ENCODE measurements at regions not wholly inside any gene's neighbourhood (a gene's known extent, or its start where the extent isn't known, plus 50 kb on each side); places are given as distances from the start of the nearest gene placed in this dataset.
"Not testable (repeated sequence)": the region's sequence is repeated elsewhere in the genome, so short reads cannot be mapped to it uniquely, and the experiment has no call there.

DNA sequence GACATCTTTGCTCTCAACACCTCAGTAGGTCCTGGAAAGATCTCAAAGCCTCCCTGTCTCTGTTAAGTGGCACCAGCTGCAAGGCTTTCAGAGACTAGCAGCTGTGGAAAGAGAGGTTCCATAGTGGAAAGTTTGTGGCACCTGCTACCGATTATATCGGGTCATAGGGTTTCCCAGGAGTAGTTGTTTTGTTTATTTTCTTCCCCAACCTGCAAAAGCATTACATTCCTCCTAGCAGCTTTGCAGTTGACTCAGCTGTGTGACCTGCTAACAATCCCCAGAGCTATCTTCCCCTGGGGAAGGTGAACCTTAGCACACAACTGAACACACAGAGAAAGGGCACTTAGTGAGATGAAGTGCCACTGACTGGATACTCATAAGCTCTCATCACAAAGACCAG lies 598.9 kb upstream of the GRM7 start:
- DNase-seq (ENCODE audit: low read depth in 2 of 2): no peak

DNA sequence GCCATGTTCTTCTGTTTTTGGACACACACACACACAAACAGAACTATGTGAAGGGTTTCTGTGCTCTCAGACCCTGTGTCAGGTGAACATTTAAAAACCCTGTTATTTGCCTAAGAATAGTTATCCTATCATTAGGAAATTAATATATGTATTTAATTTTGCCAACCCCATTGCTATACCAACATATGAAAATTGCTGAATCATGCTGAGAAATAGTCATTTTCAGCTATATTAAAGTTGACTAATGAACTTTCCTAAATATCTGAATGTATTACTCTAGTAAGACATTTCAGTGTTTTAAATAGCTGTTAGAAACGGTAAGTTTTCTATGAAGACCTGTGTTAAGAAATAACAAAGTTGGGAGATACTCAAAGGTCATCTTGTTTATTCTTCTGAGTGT lies 596.9 kb upstream of the GRM7 start:
- no peak for DNase-seq (ENCODE audit: low read depth in 2 of 2)

DNA sequence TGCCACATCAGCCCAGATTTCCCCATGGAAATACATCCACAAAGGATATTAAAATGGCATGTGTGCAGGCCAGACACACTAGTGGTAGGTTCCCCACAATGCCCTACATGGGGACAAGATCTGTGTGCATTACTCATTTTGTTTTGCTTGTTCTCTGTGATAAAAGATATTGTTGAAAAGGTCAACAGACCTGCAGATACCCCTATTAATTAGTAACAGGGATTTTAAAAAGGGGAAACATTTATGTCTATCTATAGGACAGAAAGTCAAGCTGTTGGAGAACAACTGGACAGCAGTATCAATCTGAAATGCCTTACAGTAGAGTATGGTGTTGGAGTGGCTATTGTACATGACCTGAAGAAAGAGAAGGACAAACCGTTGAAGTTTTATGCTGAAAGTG lies 596.0 kb upstream of the GRM7 start:
- no peak for DNase-seq (ENCODE audit: low read depth in 2 of 2)

DNA sequence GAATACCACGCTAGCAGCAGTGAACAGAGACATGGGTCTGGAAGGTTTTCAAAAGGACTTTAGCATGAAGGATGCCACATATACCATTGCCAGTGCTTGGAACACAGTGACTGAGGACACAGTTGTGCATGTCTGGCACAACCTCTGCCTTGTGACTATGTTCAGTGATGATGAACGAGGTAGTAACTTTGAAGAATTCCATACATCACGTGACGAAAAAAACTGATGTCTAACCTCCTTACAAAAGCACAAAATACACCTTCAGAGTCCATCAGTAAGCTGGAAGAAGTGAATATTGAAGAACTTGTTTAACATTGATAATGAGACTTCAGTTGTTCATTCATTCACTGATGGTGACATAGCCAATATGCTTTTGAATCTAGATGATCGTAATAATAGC lies 594.8 kb upstream of the GRM7 start:
- DNase-seq (ENCODE audit: low read depth in 2 of 2): no peak

DNA sequence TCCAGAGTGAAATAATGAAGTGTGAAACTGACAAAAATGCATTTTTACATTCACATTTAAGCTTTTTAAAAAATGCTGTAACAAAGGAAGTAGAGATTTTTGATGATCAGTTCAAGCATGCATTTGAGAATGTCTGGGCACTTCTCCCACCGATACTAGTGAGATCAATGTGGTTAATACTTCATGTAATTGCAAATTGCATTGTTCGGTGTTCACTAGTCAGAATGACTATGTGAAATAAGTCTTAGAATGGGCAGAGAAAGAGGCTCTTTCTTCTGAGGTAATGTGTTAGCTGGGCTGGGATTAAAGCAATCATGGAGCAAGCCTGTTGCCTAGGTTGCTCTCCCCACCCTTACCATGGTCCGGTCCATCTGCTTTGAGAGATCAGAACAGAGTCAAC lies 587.0 kb upstream of the GRM7 start:
- DNase-seq (ENCODE audit: low read depth in 2 of 2): no peak

DNA sequence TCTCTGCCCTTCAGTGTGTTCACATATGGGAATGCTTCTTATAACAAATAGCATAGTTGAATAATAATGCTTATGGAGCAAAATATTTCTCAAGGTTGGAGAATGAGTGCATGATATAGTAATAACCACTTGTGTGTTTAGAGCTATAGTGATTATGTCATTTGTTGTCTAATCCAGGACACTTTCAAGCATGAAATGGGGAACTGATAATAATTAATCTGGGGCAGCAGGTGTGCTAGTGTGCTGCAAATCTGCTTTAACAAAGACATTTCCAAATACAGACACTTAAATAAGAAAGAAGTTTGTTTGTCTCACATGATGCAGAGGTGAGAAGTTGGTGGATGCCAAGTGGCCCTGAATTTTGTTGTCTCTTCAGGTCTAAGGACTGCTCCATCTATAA lies 579.3 kb upstream of the GRM7 start:
- no peak for DNase-seq (ENCODE audit: low read depth in 2 of 2)

DNA sequence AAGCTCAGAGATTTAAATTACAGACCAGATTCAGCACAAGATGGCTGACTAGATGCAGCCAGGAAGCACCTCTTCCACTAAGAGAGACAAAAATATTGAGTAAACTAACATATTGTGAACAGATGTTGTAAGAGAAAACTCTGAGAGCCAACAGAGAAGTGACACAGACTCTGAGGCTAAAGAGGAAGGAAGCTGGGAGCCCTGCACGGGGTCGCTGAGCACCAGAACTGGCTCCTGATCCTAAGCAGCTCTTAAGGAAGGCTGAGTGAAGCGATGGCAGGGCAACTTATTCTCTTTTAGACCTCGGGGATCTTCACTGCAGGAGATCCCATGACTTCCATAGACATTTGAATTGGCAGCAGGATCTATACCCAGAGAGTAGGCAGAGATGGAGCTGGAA lies 578.0 kb upstream of the GRM7 start:
- no peak for DNase-seq (ENCODE audit: low read depth in 2 of 2)

DNA sequence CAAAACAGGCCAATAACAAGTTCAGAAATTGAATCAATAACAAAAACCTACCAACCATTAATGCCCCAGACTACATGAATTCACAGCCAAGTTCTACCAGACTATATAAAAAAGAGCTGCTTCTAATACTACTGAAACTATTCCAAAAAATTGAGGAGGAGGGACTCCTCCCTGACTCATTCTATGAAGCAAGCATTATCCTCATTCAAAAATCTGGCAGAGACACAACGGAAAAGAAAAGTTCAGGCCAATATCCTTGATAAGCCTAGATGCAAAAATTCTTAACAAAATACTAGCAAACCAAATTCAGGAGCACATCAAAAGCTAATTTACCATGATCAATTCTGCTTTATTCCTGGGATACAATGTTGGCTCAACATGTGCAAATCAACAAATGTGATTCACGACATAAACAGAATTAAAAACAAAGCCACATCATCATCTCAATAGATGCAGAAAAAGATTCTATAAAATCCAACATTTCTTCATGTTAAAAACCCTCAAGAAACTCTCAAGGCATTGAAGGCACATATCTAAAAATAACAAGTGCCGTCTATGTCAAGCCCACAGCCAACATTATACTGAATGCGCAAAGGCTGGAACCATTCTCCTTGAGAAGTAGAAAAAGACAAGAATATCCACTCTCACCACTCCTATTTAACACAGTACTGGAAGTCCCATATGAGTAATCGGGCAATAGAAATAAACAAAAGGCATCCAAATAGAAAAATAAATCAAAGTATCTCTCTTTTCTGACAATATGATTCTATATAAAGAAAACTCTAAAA lies 573.6 kb upstream of the GRM7 start:
- no peak for DNase-seq (ENCODE audit: low read depth in 2 of 2)

DNA sequence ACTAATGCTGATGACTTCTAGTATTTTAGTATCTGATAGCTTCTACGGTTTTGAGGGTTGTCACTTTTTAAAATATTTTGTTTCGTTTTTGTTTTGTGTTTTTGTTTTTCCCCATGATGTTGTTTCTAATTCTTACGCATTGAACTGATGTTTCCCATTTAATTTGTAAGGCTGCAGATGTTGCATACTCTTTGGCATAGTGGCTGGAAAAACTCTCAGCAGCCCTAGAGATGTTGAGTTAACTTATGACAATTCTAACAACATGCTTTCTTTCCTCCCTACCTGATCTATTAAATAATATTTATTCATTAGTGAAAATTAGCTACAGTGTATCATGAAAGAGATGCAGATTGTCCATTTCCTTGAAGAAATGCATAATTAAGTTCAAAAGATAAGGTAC lies 559.3 kb upstream of the GRM7 start:
- no peak for DNase-seq (ENCODE audit: low read depth in 2 of 2)

DNA sequence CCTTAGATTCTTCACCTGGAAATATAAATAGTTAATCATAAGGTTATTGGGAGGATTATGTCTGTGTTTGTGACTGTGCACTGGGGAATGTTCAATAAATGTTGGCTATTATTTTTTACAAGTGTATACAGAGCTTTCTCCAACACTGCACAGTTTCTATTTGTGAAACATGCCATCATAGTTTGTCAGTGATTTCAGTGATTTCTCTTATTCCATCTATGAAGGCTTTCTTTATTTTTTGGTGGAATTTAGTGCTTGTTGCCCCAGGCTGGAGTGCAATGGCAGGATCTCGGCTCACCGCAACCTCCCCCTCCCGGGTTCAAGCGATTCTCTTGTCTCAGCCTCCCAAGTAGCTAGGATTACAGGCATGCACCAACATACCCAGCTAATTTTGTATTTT lies 545.0 kb upstream of the GRM7 start:
- DNase-seq (ENCODE audit: low read depth in 2 of 2): no peak

DNA sequence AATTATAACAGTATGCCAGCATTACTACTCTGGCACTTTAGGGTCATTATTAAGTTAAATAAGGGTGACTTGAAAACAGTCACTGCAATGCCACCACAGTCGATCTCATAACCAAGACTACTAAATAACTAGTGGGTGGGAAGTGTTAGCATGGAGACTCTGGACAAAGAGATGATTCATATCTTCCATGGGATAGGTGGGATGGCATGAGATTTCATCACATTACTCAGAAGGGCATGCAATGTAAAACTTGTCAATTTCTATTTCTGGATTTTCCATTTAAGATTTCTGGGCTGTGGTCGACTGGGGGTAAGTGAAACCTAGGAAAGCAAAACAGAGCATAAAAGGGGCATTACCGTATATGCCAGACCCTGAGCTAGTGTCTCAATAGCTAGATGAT lies 538.9 kb upstream of the GRM7 start:
- no peak for DNase-seq (ENCODE audit: low read depth in 2 of 2)

DNA sequence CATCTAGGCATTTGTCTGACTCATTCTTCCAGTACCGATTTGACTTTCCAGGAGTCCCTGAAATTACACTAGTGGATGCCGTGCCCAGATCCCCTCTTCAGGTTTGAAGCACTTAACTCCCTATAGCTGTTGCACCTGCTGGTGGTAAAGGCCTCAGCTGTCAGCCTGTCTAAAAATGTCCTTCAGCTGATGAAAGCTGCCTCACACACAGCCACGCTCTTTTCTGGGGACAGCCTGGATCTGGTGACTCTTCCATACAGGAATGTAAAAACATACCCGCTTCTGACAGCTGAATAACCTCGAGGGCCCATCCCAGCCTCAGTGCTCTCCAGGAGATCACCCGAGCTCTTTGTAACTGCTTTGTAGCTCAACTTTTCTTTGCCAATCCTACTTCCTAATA lies 534.1 kb upstream of the GRM7 start:
- DNase-seq (ENCODE audit: low read depth in 2 of 2): no peak

DNA sequence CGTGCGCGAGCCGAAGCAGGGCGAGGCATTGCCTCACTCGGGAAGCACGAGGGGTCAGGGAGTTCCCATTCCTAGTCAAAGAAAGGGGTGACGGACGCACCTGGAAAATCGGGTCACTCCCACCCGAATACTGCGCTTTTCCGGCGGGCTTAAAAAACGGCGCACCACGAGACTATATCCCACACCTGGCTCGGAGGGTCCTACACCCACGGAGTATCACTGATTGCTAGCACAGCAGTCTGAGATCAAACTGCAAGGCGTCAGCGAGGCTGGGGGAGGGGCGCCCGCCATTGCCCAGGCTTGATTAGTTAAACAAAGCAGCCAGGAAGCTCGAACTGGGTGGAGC lies 520.0 kb upstream of the GRM7 start:
- DNase-seq (ENCODE audit: low read depth in 2 of 2): not testable (repeated sequence)

DNA sequence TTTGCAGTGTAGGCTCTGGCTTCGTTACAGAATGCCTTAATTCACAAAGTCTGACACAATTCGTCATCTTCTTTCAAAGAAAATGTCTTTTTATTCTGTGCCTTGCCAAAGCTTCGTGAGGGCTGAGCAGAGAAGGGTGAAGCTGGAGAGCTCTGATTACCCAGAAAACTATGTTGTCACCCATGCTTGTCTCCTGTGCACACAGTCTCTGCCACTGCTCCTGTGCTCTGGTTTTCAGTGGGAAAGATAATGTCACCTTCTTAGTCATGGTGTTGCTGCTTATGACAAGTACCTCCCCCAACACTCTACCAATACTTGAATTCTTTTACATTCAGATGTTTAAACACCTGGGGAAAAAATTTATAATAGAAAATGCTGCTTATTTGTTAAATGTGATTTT lies 509.2 kb upstream of the GRM7 start:
- DNase-seq (ENCODE audit: low read depth in 2 of 2): no peak

DNA sequence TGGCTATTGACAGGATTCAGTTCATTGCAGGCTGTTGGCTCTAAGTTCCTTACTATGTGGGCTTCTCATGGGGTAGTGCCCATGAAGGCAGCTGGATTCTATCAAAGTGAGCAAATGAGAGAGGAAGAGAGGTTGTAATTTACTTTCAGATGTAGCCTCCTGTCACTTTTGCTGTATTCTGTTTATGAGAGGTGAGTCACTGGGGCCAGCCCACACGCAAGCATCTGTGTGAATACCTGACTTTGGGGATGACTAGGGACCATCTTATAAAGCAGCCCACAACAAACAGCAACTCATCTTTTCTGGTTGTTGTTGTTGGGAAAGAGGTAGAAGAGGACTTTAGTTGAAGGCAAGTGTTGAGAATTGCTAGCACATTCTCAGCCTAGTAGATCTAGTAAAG lies 506.3 kb upstream of the GRM7 start:
- no peak for DNase-seq (ENCODE audit: low read depth in 2 of 2)

DNA sequence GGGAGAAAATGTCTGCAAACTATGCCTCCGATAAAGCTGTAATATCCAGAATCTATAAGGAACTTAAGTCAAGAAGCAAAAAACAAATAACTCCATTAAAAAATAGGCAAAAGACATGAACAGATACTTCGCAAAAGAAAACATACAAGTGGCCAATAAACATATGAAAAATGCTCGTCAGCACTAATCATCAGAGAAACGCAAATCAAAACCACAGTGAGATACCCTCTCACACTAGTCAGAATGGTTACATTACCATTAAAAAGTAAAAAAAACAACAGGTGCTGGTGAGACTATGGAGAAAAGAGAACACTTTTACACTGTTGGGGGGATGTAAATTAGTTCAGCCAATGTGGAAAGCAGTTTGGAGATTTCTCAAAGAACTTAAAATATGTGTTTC lies 498.5 kb upstream of the GRM7 start:
- no peak for DNase-seq (ENCODE audit: low read depth in 2 of 2)

DNA sequence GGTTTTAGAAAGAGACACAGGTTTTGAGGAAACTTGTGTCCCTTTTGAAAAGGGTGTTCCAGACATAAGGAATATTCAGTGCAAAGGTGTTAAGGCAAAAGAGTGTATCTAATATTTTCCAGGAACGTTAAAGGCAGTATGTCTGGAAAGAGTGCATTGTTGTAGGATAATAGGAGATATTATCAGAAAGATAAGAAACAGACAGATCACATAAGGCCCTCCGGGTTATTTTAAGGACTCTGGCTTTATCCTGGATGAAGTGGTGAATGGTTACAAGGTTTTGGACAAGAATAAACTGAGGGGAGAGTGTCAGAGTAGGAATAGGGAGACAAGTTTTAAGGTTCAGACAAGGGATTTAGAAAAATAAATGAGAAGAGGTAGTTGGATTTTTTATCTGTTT lies 493.7 kb upstream of the GRM7 start:
- DNase-seq (ENCODE audit: low read depth in 2 of 2): no peak

DNA sequence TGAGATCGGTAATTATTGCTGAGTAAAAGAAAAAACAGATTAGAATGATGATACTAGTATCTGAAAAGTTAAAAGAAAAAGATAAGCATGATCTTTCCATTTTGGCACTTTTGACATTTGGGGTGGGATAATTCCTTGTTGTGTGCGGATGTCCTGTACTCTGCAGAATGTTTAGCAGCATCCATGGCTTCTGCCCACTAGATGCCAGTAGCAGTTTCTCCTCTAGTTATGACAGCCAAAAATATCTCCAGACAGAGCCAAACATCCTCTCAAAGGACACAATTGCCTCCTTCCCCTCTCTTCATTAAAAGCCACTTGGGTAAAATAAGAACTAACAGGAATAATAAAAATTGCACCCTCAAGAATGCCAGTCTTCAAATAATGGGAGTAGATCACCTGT lies 468.8 kb upstream of the GRM7 start:
- no peak for DNase-seq (ENCODE audit: low read depth in 2 of 2)

DNA sequence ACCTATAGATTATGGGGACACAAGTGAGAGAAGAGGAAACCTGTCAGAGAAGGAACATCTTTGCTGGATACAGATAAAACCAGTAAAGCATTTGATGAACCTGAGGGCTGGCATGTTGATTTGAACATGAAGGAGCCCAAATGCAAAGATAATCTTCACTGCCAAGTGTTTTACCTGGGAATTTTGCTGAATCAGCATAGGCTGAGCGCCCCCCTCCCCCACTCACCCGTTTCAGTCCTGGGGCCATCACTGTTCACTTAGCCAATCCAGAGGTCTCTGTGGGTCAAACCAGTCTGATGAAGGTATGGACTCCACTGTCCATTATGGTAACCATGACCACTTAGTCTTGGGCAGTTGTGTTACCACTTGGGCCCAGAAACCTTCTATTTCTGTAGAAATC lies 466.0 kb upstream of the GRM7 start:
- no peak for DNase-seq (ENCODE audit: low read depth in 2 of 2)

DNA sequence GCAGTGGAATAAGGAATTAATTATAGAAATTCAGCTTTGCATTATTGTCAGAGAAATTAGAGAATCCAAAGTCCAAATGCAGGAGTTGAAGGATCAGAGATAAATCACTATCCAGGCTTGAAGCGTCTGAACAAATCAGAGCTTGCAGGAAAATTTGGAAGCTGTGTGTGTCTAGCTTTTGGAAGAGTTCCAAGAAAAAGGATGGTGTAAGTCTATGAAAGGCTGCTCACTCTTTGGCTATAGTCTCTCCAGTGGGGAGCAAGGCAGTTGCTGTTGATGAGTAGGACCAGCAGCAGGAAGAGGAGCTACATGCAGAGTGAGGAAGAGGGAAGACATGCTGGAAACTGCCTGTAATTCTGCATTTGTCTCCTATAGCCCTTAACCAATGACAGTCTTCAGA lies 464.3 kb upstream of the GRM7 start:
- no peak for DNase-seq (ENCODE audit: low read depth in 2 of 2)

DNA sequence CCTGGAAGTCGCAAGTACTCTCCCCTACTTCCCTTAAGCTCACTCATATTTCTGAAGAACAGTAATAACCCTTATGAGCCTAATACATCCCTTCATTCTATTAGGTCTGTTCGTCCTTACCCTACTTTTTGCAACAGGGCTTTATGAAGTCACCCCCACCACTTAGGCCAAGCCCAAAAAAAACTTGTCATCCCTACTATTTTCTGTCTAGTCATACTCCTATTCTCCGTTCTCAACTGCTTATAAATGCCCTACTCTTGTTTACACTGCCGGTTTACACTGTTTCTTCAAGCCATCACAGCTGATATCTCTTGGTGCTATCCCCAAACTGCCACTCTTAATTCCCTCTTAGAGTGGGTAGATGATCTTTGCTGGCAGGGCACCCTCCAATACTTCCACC lies 458.2 kb upstream of the GRM7 start:
- not testable (repeated sequence) for DNase-seq (ENCODE audit: low read depth in 2 of 2)

DNA sequence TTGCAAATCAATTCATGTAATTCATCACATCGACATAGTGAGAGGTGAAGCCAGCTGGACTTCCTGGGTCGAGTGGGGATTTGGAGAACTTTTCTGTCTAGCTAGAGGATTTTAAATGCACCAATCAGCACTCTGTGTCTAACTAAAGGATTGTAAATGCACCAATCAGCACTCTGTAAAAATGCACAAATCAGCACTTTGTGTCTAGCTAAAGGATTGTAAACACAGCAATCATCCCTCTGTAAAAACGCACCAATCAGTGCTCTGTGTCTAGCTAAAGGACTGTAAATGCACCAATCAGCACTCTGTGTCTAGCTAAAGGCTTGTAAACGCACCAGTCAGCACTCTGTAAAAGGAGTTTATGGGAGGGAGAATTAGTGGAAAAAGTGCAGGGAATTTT lies 454.0 kb upstream of the GRM7 start:
- not testable (repeated sequence) for DNase-seq (ENCODE audit: low read depth in 2 of 2)

DNA sequence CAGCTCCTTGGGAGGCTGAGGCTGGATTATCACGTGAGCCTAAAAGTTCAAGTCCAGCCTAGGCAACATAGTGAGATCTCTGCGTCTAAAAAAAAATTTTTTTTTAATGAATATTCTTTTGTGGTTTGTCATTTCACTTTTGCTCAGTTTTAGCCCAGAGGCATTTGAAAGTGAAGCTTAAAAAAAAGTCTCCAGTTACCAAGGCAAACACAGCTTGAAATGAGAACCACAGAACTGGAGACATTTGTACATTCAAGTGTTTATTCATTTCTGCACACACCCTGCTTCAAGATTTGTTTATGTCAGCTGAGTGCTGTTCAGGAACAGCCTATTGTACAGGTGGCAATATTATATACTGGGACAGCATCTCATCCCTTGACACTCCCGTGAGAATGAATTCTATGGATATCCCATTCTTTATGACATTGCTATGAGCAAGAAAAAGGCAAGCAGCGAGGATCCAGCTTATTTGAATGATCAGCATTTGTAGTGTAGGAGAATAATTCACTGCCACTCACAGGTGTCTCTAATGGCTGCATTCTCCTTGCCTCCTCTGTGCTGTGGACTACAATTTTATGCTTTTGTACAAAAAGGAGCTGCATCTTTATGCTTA lies 444.8 kb upstream of the GRM7 start:
- DNase-seq (ENCODE audit: low read depth in 2 of 2): no peak

DNA sequence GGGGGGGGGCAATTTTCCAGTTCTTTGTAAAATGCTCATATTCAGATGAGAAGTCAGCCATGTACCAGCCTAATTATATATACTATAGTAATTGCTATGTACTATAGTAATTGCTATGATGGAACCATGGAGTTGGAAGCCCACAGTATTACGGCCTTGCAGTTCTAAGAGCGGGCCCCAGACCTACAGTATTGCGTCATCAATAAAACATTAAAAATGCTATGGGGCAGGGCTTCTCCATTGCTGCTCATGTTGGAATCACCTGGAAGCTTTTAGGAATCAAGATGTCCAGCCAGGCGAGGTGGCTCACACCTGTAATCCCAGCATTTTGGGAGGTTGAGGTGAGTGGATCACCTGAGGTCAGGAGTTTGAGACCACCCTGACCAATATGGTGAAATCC lies 443.7 kb upstream of the GRM7 start:
- DNase-seq (ENCODE audit: low read depth in 2 of 2): no peak
